HEK293T (cell line): ENCODE measurements at regions not wholly inside any gene's neighbourhood (a gene's known extent, or its start where the extent isn't known, plus 50 kb on each side); places are given as distances from the start of the nearest gene placed in this dataset.

ENCODE experiments used
- CTCF ChIA-PET: fragments of 350-600 bp; formaldehyde crosslinking; extraction: SDS; loops from one replicate; lab custom pipeline; 2021; ENCODE audit warnings: antibody characterized with exemption, inconsistent platforms; lab: Yijun Ruan, JAX
- POLR2A ChIA-PET: fragments of 350-600 bp; formaldehyde crosslinking; extraction: SDS; loops from one replicate; lab custom pipeline; 2020; ENCODE audit warnings: antibody characterized with exemption, inconsistent platforms; lab: Yijun Ruan, JAX
- DNase-seq: peaks from one replicate; pipeline ENCODE4 v3.0.0; 2012; ENCODE audit warnings: mixed read lengths; ENCODE audit errors: extremely low spot score
- ARNT ChIP-seq: fragments of 450-650 bp; IDR thresholded peaks from 2 replicates; pipeline ENCODE4 v1.6.1; 2017; ENCODE audit warnings: mild to moderate bottlenecking
- BHLHE40 ChIP-seq: fragments of 450-650 bp; IDR thresholded peaks from 2 replicates; pipeline ENCODE4 v1.6.1; 2016; ENCODE audit warnings: mild to moderate bottlenecking, moderate library complexity, borderline replicate concordance
- CTBP1 ChIP-seq: fragments of 450-650 bp; IDR thresholded peaks from 2 replicates; pipeline ENCODE4 v1.6.1; 2016; ENCODE audit warnings: borderline replicate concordance
- ELF4 ChIP-seq: fragments of 450-650 bp; IDR thresholded peaks from 2 replicates; pipeline ENCODE4 v1.6.1; 2017; ENCODE audit warnings: antibody characterized with exemption
- FOXA1 ChIP-seq: fragments of 450-650 bp; IDR thresholded peaks from 2 replicates; pipeline ENCODE4 v1.6.1; 2016; ENCODE audit warnings: mild to moderate bottlenecking
- FOXK2 ChIP-seq: fragments of 450-650 bp; IDR thresholded peaks from 2 replicates; pipeline ENCODE4 v1.6.1; 2016; ENCODE audit warnings: mild to moderate bottlenecking
- FOXM1 ChIP-seq: fragments of 450-650 bp; IDR thresholded peaks from 2 replicates; pipeline ENCODE4 v1.6.1; 2017; ENCODE audit warnings: mild to moderate bottlenecking, borderline replicate concordance
- HDGF ChIP-seq: fragments of 450-650 bp; IDR thresholded peaks from 2 replicates; pipeline ENCODE4 v1.6.1; 2017; ENCODE audit warnings: antibody characterized with exemption, borderline replicate concordance
- L3MBTL2 ChIP-seq: fragments of 450-650 bp; conservative IDR thresholded peaks from 2 replicates; pipeline ENCODE4 v1.6.1; 2016; ENCODE audit warnings: mild to moderate bottlenecking
- LEF1 ChIP-seq: fragments of 450-650 bp; IDR thresholded peaks from 2 replicates; pipeline ENCODE4 v1.6.1; 2017; ENCODE audit warnings: mild to moderate bottlenecking, borderline replicate concordance
- NFRKB ChIP-seq: fragments of 450-650 bp; IDR thresholded peaks from 2 replicates; pipeline ENCODE4 v1.6.1; 2016; ENCODE audit warnings: mild to moderate bottlenecking, moderate library complexity
- PKNOX1 ChIP-seq: fragments of 450-650 bp; IDR thresholded peaks from 2 replicates; pipeline ENCODE4 v1.6.1; 2016
- SP1 ChIP-seq: fragments of 450-650 bp; IDR thresholded peaks from 2 replicates; pipeline ENCODE4 v1.6.1; 2017
- SUZ12 ChIP-seq: fragments of 450-650 bp; IDR thresholded peaks from 2 replicates; pipeline ENCODE4 v1.6.1; 2016; ENCODE audit warnings: mild to moderate bottlenecking
- TARDBP ChIP-seq: fragments of 450-650 bp; IDR thresholded peaks from 2 replicates; pipeline ENCODE4 v1.6.1; 2016
- ZNF384 ChIP-seq: fragments of 450-650 bp; IDR thresholded peaks from 2 replicates; pipeline ENCODE4 v1.6.1; 2016

GRCh38 chr20:11246251-11246775, 572.5 kb upstream of the JAG1 start:
- ChIA-PET POLR2A (no interaction called here), CTCF (no interaction called here)
- DNase-seq = no peak
- TF ChIP-seq ARNT (no peak), LEF1 (no peak), NFRKB (no peak), ELF4 (no peak), FOXK2 (no peak), FOXA1 (no peak), HDGF (no peak), BHLHE40 (no peak), FOXM1 (no peak), L3MBTL2 (no peak), TARDBP (no peak), ZNF384 (no peak), CTBP1 (no peak), SP1 (no peak), SUZ12 (no peak), PKNOX1 (no peak)

- TF ChIP-seq ARNT = no peak
- no peak for TF ChIP-seq SUZ12
- no peak for DNase-seq
- CTCF ChIA-PET = no interaction called here
- POLR2A ChIA-PET = no interaction called here
These were observed 573.5 kb upstream of the JAG1 start for GRCh38 chr20:11247046-11248010.

- no peak for TF ChIP-seq HDGF
- TF ChIP-seq NFRKB = no peak
- no peak for TF ChIP-seq FOXA1
- TF ChIP-seq SUZ12 = no peak
- no peak for TF ChIP-seq FOXK2
- TF ChIP-seq SP1 = no peak
- TF ChIP-seq LEF1 = no peak
- no peak for TF ChIP-seq ARNT
- no peak for TF ChIP-seq FOXM1
- no peak for TF ChIP-seq CTBP1
- no peak for TF ChIP-seq ELF4
- no peak for TF ChIP-seq ZNF384
- no peak for TF ChIP-seq PKNOX1
- no peak for TF ChIP-seq TARDBP
- no peak for TF ChIP-seq BHLHE40
- POLR2A ChIA-PET = no interaction called here
- CTCF ChIA-PET = no interaction called here
- no peak for DNase-seq
These were observed 574.2 kb upstream of the JAG1 start for GRCh38 chr20:11248011-11248409.

DNA sequence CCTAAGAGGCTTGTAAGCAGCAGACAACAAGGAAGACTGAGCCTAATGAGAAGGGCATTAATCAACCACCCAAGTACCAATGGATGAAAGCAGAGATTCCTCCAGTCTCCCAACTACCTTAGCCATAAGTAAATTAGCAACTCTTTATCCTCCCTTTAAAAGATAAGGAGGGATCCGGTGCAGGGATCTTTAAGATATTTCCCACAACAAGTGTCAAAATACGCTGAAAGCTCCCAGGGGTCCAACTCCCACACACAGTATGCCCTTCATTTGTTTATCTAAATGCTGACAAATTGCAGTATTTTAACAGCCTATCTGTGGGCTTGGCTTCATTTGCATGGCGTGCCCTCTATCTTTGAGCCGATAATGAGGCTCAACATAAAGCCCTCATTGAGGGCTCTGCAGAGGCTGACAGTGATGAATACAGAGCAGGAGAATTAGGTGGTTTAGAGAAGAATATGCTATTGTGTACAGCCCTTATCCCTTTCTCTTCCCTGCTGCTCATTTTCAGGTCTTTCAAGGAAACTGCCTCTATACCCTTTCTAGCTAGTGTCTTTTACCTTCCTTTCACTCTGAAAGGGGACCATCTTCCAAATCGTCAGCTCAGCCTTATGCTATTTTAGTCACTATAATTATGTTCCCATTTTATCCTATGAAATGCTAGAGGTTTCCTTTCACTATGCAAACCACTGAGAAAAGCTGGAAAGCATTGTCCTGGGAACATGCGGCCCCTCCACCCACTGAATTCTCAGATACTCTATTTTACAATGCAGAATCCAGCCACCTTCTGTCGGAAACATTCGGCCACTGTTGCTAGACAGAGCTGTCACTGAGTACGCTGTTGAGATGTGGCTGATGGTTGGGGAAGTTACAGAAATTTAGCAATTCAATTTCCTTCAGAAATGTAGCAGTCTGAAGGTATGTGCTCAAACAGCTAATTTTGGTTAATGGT, 575.2 kb upstream of the JAG1 start:
- CTCF ChIA-PET = no interaction called here
- POLR2A ChIA-PET = no interaction called here
- DNase-seq = no peak
- no peak for TF ChIP-seq ARNT
- no peak for TF ChIP-seq HDGF
- no peak for TF ChIP-seq FOXM1
- TF ChIP-seq FOXA1 = no peak
- no peak for TF ChIP-seq ZNF384
- no peak for TF ChIP-seq L3MBTL2
- TF ChIP-seq CTBP1 = no peak
- no peak for TF ChIP-seq SP1
- TF ChIP-seq PKNOX1 = no peak
- TF ChIP-seq BHLHE40 = no peak
- TF ChIP-seq SUZ12 = no peak
- no peak for TF ChIP-seq LEF1
- TF ChIP-seq FOXK2 = no peak
- TF ChIP-seq NFRKB = no peak
- no peak for TF ChIP-seq ELF4
- TF ChIP-seq TARDBP = no peak

DNA sequence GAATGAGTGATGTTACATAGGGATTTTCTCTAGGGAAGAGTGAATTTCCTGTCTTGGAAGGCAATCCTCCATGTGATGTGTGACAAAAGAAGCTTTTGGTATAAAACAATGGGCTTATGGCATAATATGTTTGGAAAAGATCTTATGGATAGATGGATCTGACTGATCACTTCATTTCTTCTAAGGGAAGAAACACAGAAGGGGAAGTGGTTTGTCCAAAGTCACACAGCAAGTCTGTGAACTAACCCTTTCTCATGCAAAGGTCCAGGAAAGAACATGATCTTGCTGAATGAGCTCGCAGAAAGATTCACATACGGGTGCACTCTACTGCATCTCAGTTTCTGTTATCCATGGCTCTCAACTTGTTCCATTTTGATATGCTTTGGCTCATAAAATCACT, 575.9 kb upstream of the JAG1 start:
- TF ChIP-seq SP1 (no peak), L3MBTL2 (no peak), TARDBP (no peak), BHLHE40 (no peak), ELF4 (no peak), LEF1 (no peak), SUZ12 (no peak), HDGF (no peak), PKNOX1 (no peak), FOXK2 (no peak), ARNT (no peak)
- DNase-seq = no peak
- POLR2A ChIA-PET = no interaction called here
- CTCF ChIA-PET = no interaction called here
